Keratinocyte (primary cell): ENCODE measurements at regions not wholly inside any gene's neighbourhood (a gene's known extent, or its start where the extent isn't known, plus 50 kb on each side); places are given as distances from the start of the nearest gene placed in this dataset.

Experiments
- DNase-seq: peaks from one replicate; pipeline ENCODE4 v3.0.0-alpha.2; 2011; ENCODE audit warnings: low read depth, missing footprints, low spot score
- FAIRE-seq: peaks from 2 replicates; lab custom pipeline; 2011; peaks lifted over from hg19 to GRCh38; lab: Jason Lieb, UNC
- H2AFZ ChIP-seq: 2 replicates; pipeline ENCODE4 v1.6.0; 2012; ENCODE audit warnings: low read length, control low read depth, inconsistent platforms; ENCODE audit not compliant: control insufficient read depth
- H3K27ac ChIP-seq: 2 replicates; pipeline ENCODE4 v1.5.1; 2011; ENCODE audit warnings: low read length; ENCODE audit not compliant: control insufficient read depth, insufficient read depth
- H3K27me3 ChIP-seq: 3 replicates; pipeline ENCODE4 v1.6.0; 2011; ENCODE audit warnings: low read length; ENCODE audit not compliant: control insufficient read depth, insufficient read depth; ENCODE audit errors: extremely low read depth
- H3K36me3 ChIP-seq, 2 experiments: 2 replicates in 1 of 2; 3 replicates in 1 of 2; pipeline ENCODE4 v1.5.1; 2011; ENCODE audit warnings: low read length in 2 of 2, mild to moderate bottlenecking in 1 of 2; ENCODE audit not compliant: control insufficient read depth in 2 of 2, insufficient read depth in 2 of 2; ENCODE audit errors: extremely low read depth in 1 of 2
- H3K4me1 ChIP-seq: 3 replicates; pipeline ENCODE4 v1.5.1; 2011; ENCODE audit warnings: low read length; ENCODE audit not compliant: control insufficient read depth, insufficient read depth; ENCODE audit errors: extremely low read depth
- H3K4me2 ChIP-seq: 3 replicates; pipeline ENCODE4 v1.6.0; 2011; ENCODE audit warnings: low read depth, low read length; ENCODE audit not compliant: control insufficient read depth, insufficient read depth; ENCODE audit errors: extremely low read depth
- H3K4me3 ChIP-seq, 3 experiments: fragments of 200-600 bp in 1 of 3; sonication (generic) in 1 of 3; 2 replicates in 2 of 3; 3 replicates in 1 of 3; pipeline ENCODE4 v1.5.1; 2011 to 2016; ENCODE audit warnings: low read length in 3 of 3, mild to moderate bottlenecking in 3 of 3, control low read depth in 2 of 3, inconsistent platforms in 1 of 3, low read depth in 1 of 3, mixed read lengths in 1 of 3, mixed run types in 1 of 3, moderate library complexity in 1 of 3; ENCODE audit not compliant: control insufficient read depth in 2 of 3, insufficient read depth in 2 of 3; ENCODE audit errors: extremely low read depth in 1 of 3
- H3K79me2 ChIP-seq: 2 replicates; pipeline ENCODE4 v1.6.0; 2012; ENCODE audit warnings: low read length; ENCODE audit not compliant: control insufficient read depth, insufficient read depth
- H3K9ac ChIP-seq: 3 replicates; pipeline ENCODE4 v1.6.0; 2011; ENCODE audit warnings: low read length; ENCODE audit not compliant: control insufficient read depth, insufficient read depth; ENCODE audit errors: extremely low read depth
- H3K9me1 ChIP-seq: 3 replicates; pipeline ENCODE4 v1.6.0; 2011; ENCODE audit warnings: low read length; ENCODE audit not compliant: control insufficient read depth, insufficient read depth; ENCODE audit errors: extremely low read depth
- H3K9me3 ChIP-seq: 2 replicates; pipeline ENCODE4 v1.5.1; 2012; ENCODE audit warnings: low read depth, low read length; ENCODE audit not compliant: control insufficient read depth
- H4K20me1 ChIP-seq: 3 replicates; pipeline ENCODE4 v1.6.0; 2011; ENCODE audit warnings: low read length; ENCODE audit not compliant: control insufficient read depth, insufficient read depth; ENCODE audit errors: extremely low read depth
- CTCF ChIP-seq, 3 experiments: IDR thresholded peaks in 1 of 3; conservative IDR thresholded peaks in 1 of 3; optimal IDR thresholded peaks in 1 of 3; 2 replicates in 2 of 3; 3 replicates in 1 of 3; pipeline versions ENCODE3 to v1.5.1; 2011; ENCODE audit warnings: low read length in 3 of 3, mild to moderate bottlenecking in 3 of 3, moderate library complexity in 2 of 3, control low read depth in 1 of 3, inconsistent platforms in 1 of 3; ENCODE audit not compliant: insufficient read depth in 2 of 3; ENCODE audit errors: extremely low read depth in 1 of 3
- EZH2 ChIP-seq: IDR thresholded peaks from one replicate; pipeline ENCODE4 v1.6.1; 2012; ENCODE audit warnings: inconsistent platforms, mild to moderate bottlenecking, low read length, moderate library complexity
- dilution Hi-C: fragments of 300-500 bp; cut with MboI; formaldehyde crosslinking; loops from one replicate; pipeline ENCODE4 v1.7.0; 2020; ENCODE audit warnings: low sequenced_read_pairs; ENCODE audit not compliant: extremely low pct_ligation_motif_present

GRCh38 chr6:14827354-14827753 lies 418.5 kb upstream of the JARID2 start:
- dilution Hi-C loops: no loop called here
- Histone ChIP-seq H3K79me2 (no peaks in the 10 kb centered on the region), H3K4me3 (no peak overlapping the region), H2AFZ (no peak overlapping the region), H3K4me2 (no peak overlapping the region), H3K36me3 (no peaks in the 10 kb centered on the region), H3K27me3 (no peaks in the 10 kb centered on the region), H3K9ac (no peak overlapping the region), H3K4me1 (no peaks in the 10 kb centered on the region), H3K27ac (no peak overlapping the region), H3K9me3 (no peaks in the 10 kb centered on the region), H3K9me1 (no peaks in the 10 kb centered on the region), H4K20me1 (no peaks in the 10 kb centered on the region)
- FAIRE-seq: no peak
- no peak for DNase-seq
- TF ChIP-seq CTCF (optimal IDR thresholded peaks at IDR 0.05 in 1 of 3, IDR thresholded peaks at IDR 0.05 in 1 of 3, conservative IDR thresholded peaks at IDR 0.05 in 1 of 3; ENCODE audit: extremely low read depth in 1 of 3, insufficient read depth in 2 of 3, low read length in 3 of 3): no peak
- no peak for TF ChIP-seq EZH2

- Histone ChIP-seq H3K9me3 (no peaks in the 10 kb centered on the region), H3K4me2 (no peak overlapping the region)
Measured at GRCh38 chr6:14828201-14828611, 417.7 kb upstream of the JARID2 start.

More at GRCh38 chr6:14828201-14828611, 417.7 kb upstream of the JARID2 start:
- H3K27me3 ChIP-seq: no peaks in the 10 kb centered on the region
- no peak for DNase-seq
- no peaks in the 10 kb centered on the region for H3K79me2 ChIP-seq
- no peaks in the 10 kb centered on the region for H3K4me1 ChIP-seq
- no peaks in the 10 kb centered on the region for H3K9me1 ChIP-seq
- dilution Hi-C loops: no loop called here
- no peak overlapping the region for H3K9ac ChIP-seq
- H4K20me1 ChIP-seq: no peaks in the 10 kb centered on the region
- TF ChIP-seq EZH2 (no peak), CTCF (optimal IDR thresholded peaks at IDR 0.05 in 1 of 3, IDR thresholded peaks at IDR 0.05 in 1 of 3, conservative IDR thresholded peaks at IDR 0.05 in 1 of 3; ENCODE audit: extremely low read depth in 1 of 3, insufficient read depth in 2 of 3, low read length in 3 of 3) (no peak)
- no peak for FAIRE-seq
- H3K4me3 ChIP-seq: no peak overlapping the region
- H3K36me3 ChIP-seq: no peaks in the 10 kb centered on the region
- no peak overlapping the region for H2AFZ ChIP-seq
- H3K27ac ChIP-seq: no peak overlapping the region
